ENCODE measurements at regions not wholly inside any gene's neighbourhood (a gene's known extent, or its start where the extent isn't known, plus 50 kb on each side); places are given as distances from the start of the nearest gene placed in this dataset.

DNA sequence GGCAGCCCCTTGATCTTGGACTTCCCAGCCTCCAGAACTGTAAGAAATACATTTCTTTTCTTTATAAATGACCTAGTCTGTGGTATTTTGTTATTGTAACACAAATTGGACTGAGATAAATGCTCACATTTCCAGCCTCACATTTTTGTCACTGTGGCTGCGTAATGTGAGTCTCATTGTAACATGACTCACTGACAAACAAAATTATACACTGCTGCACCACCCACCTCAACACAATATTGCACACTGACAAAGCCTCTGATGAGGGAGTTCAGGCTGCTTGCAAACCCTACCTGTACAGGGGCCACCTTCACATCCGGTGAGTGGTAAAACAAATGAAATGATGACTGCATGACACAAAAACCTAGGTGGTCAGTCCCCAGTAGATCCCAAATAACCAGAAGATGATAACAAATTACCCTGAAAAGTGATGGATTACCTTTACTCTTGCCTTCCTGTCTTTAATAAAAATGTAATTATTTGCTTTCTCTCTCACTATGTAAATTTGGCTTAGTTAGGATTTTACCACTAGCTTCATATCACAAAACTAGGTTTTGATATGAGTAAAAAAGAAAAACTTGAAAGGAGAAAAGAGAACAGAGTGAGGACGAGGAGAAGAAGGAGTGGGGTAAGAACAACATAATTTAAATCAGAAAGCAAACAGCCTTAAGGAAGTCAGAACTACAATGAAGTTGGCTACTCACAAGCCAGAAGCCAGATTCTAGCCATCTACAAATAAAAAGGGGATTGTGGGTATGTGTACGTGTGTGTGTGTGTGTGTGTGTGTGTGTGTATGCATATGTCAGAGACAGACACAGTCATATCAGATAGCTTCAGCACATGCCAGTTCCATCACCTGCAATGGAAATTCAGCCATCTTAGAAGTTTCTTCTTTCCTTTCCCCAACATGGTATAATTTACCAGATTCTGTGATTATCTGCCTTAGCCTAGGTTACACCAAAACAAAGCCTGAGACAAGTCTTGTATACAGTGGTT lies 53.4 kb upstream of the SESN3 start:
- intact Hi-C loops (cut with DNase I; ENCODE audit: low total_unique reads) (no loop called here), in situ Hi-C loops (cut with MboI; ENCODE audit: low pct_ligation_motif_present in 1 of 4, low pct_unique_long_range_greater_than_20kb in 1 of 4, low sequenced_read_pairs in 3 of 4) (no loop called here)
- H3K9me3 ChIP-seq, result no peaks in the 10 kb centered on the region
- TF ChIP-seq EP300 (IDR thresholded peaks at IDR 0.05; ENCODE audit: low read depth) (no peak), POLR2A (IDR thresholded peaks at IDR 0.05) (no peak), POLR2AphosphoS5 (IDR thresholded peaks at IDR 0.05) (no peak)
- TF ChIP-seq, protein P1, sequence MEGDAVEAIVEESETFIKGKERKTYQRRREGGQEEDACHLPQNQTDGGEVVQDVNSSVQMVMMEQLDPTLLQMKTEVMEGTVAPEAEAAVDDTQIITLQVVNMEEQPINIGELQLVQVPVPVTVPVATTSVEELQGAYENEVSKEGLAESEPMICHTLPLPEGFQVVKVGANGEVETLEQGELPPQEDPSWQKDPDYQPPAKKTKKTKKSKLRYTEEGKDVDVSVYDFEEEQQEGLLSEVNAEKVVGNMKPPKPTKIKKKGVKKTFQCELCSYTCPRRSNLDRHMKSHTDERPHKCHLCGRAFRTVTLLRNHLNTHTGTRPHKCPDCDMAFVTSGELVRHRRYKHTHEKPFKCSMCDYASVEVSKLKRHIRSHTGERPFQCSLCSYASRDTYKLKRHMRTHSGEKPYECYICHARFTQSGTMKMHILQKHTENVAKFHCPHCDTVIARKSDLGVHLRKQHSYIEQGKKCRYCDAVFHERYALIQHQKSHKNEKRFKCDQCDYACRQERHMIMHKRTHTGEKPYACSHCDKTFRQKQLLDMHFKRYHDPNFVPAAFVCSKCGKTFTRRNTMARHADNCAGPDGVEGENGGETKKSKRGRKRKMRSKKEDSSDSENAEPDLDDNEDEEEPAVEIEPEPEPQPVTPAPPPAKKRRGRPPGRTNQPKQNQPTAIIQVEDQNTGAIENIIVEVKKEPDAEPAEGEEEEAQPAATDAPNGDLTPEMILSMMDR (IDR thresholded peaks at IDR 0.05), result no peak
- 73 to 100% methylated on average over 2 to 4 of the region's 4 CpGs for WGBS, 2 donors (ENCODE audit: low coverage in 1 of 2)
- H3K27me3 ChIP-seq, result no peaks in the 10 kb centered on the region
- no peak overlapping the region for H3K4me3 ChIP-seq
- DNase-seq, result no peak
- no peak overlapping the region for H3K27ac ChIP-seq
- no peaks in the 10 kb centered on the region for H3K36me3 ChIP-seq
- H3K4me1 ChIP-seq, result peaks cover 0 to 6% (median 2%) of the 10 kb centered on the region in 4 donors

GRCh38 chr11:95283650-95284049 lies 52.6 kb upstream of the SESN3 start:
- Histone ChIP-seq H3K27ac (no peak overlapping the region), H3K27me3 (no peaks in the 10 kb centered on the region), H3K4me3 (no peak overlapping the region), H3K36me3 (no peaks in the 10 kb centered on the region), H3K4me1 (peaks cover 0 to 6% (median 2%) of the 10 kb centered on the region in 4 donors), H3K9me3 (no peaks in the 10 kb centered on the region)
- TF ChIP-seq POLR2AphosphoS5 (IDR thresholded peaks at IDR 0.05) (no peak), EP300 (IDR thresholded peaks at IDR 0.05; ENCODE audit: low read depth) (no peak), POLR2A (IDR thresholded peaks at IDR 0.05) (no peak)
- TF ChIP-seq, protein P1 (IDR thresholded peaks at IDR 0.05), result no peak
- DNase-seq, result no peak
- intact Hi-C loops (cut with DNase I; ENCODE audit: low total_unique reads), result no loop called here
- WGBS, 2 donors (ENCODE audit: low coverage in 1 of 2), result 85 to 88% methylated on average over 3 of the region's 3 CpGs
- in situ Hi-C loops (cut with MboI; ENCODE audit: low pct_ligation_motif_present in 1 of 4, low pct_unique_long_range_greater_than_20kb in 1 of 4, low sequenced_read_pairs in 3 of 4), result no loop called here

GRCh38 chr11:95283146-95283545 lies 52.1 kb upstream of the SESN3 start:
- Histone ChIP-seq H3K27ac (no peak overlapping the region), H3K4me3 (no peak overlapping the region), H3K9me3 (no peaks in the 10 kb centered on the region), H3K4me1 (peaks cover 0 to 6% (median 2%) of the 10 kb centered on the region in 4 donors), H3K27me3 (no peaks in the 10 kb centered on the region), H3K36me3 (no peaks in the 10 kb centered on the region)
- in situ Hi-C loops (cut with MboI; ENCODE audit: low pct_ligation_motif_present in 1 of 4, low pct_unique_long_range_greater_than_20kb in 1 of 4, low sequenced_read_pairs in 3 of 4) (no loop called here), intact Hi-C loops (cut with DNase I; ENCODE audit: low total_unique reads) (no loop called here)
- no peak for DNase-seq
- WGBS, 2 donors (ENCODE audit: low coverage in 1 of 2), result 89 to 100% methylated on average over 3 of the region's 3 CpGs
- TF ChIP-seq POLR2A (IDR thresholded peaks at IDR 0.05), result no peak
- TF ChIP-seq POLR2AphosphoS5 (IDR thresholded peaks at IDR 0.05), result no peak
- TF ChIP-seq EP300 (IDR thresholded peaks at IDR 0.05; ENCODE audit: low read depth), result no peak
- TF ChIP-seq, protein P1 (IDR thresholded peaks at IDR 0.05), result no peak

GRCh38 chr11:95282291-95282751 lies 51.3 kb upstream of the SESN3 start:
- TF ChIP-seq, protein P1 (IDR thresholded peaks at IDR 0.05), result no peak
- peak; percentile 67 to 74 (median 73) for TF ChIP-seq POLR2AphosphoS5 (IDR thresholded peaks at IDR 0.05)
- Histone ChIP-seq H3K27me3 (no peaks in the 10 kb centered on the region), H3K27ac (peak overlapping the region in 1 of 4 donors; percentile 7), H3K36me3 (no peaks in the 10 kb centered on the region), H3K4me3 (no peak overlapping the region), H3K9me3 (no peaks in the 10 kb centered on the region), H3K4me1 (peaks cover 0 to 6% (median 2%) of the 10 kb centered on the region in 4 donors)
- no peak for DNase-seq
- intact Hi-C loops (cut with DNase I; ENCODE audit: low total_unique reads), result no loop called here
- WGBS, 2 donors (ENCODE audit: low coverage in 1 of 2), result 59 to 61% methylated on average over 2 to 6 of the region's 6 CpGs
- in situ Hi-C loops (cut with MboI; ENCODE audit: low pct_ligation_motif_present in 1 of 4, low pct_unique_long_range_greater_than_20kb in 1 of 4, low sequenced_read_pairs in 3 of 4), result no loop called here

Measured in transverse colon (tissue), 4 donors.